IMR-90 (cell line): ENCODE measurements at regions not wholly inside any gene's neighbourhood (a gene's known extent, or its start where the extent isn't known, plus 50 kb on each side); places are given as distances from the start of the nearest gene placed in this dataset.

ENCODE experiments used
- ATAC-seq: fragments of 200-7000 bp; cut with Tn5 transposase; 2 replicates; pipeline ENCODE4 v1.9.1; 2020; ENCODE audit warnings: low read depth, mild to moderate bottlenecking, moderate library complexity
- BruUV-seq: library from RNA; stranded (reverse); fragments of 400-500 nt; replicated peaks from 2 replicates; lab custom pipeline; 2021; lab: Mats Ljungman, UMichigan
- CTCF ChIA-PET: fragments of 300-600 bp; formaldehyde crosslinking; extraction: SDS; loops from one replicate; lab custom pipeline; 2021; ENCODE audit warnings: antibody characterized with exemption; lab: Yijun Ruan, JAX
- POLR2A ChIA-PET: fragments of 300-600 bp; sonication (Branson Sonifier 250); formaldehyde crosslinking; loops from one replicate; lab custom pipeline; 2022; ENCODE audit warnings: antibody characterized with exemption; ENCODE audit not compliant: unreplicated experiment; lab: Charles Lee
- DNase-seq: peaks from one replicate; pipeline ENCODE4 v3.0.0; 2013
- H2AFZ ChIP-seq: replicated peaks from 2 replicates; pipeline ENCODE3; 2013; ENCODE audit warnings: low read length, mild to moderate bottlenecking; ENCODE audit not compliant: poor library complexity
- H2AK5ac ChIP-seq: 2 replicates; pipeline ENCODE4 v1.6.1; 2013; ENCODE audit warnings: low read depth, low read length, inconsistent platforms
- H2AK9ac ChIP-seq: replicated peaks from 2 replicates; pipeline ENCODE3; 2013; ENCODE audit warnings: mild to moderate bottlenecking, low read depth, low read length, moderate library complexity; ENCODE audit not compliant: poor library complexity
- H2BK120ac ChIP-seq: 2 replicates; pipeline ENCODE4 v1.6.1; 2013; ENCODE audit warnings: low read depth, low read length, inconsistent platforms
- H2BK15ac ChIP-seq: 3 replicates; pipeline ENCODE4 v1.6.1; 2013; ENCODE audit warnings: low read depth, low read length, inconsistent platforms
- H2BK20ac ChIP-seq: 2 replicates; pipeline ENCODE4 v1.6.1; 2013; ENCODE audit warnings: low read depth, mild to moderate bottlenecking, inconsistent platforms, low read length, moderate library complexity
- H2BK5ac ChIP-seq: 2 replicates; pipeline ENCODE4 v1.6.1; 2013; ENCODE audit warnings: mild to moderate bottlenecking, low read depth, low read length, inconsistent platforms; ENCODE audit not compliant: poor library complexity, severe bottlenecking
- H3K14ac ChIP-seq: replicated peaks from 2 replicates; pipeline ENCODE4 v1.6.1; 2013; ENCODE audit warnings: low read depth, low read length, inconsistent platforms
- H3K18ac ChIP-seq: 2 replicates; pipeline ENCODE4 v1.6.1; 2013; ENCODE audit warnings: low read depth, low read length, control low read depth
- H3K23ac ChIP-seq: 2 replicates; pipeline ENCODE4 v1.6.1; 2013; ENCODE audit warnings: low read depth, low read length, inconsistent platforms
- H3K27ac ChIP-seq: 2 replicates; pipeline ENCODE4 v1.5.1; 2013; ENCODE audit warnings: mild to moderate bottlenecking, control low read depth, low read length; ENCODE audit not compliant: insufficient read depth
- H3K27me3 ChIP-seq: 2 replicates; pipeline ENCODE4 v1.6.1; 2013; ENCODE audit warnings: low read length; ENCODE audit not compliant: control insufficient read depth, insufficient read depth
- H3K36me3 ChIP-seq: 2 replicates; pipeline ENCODE4 v1.6.1; 2013; ENCODE audit warnings: low read length, mixed read lengths; ENCODE audit not compliant: control insufficient read depth, insufficient read depth
- H3K4ac ChIP-seq: 2 replicates; pipeline ENCODE4 v1.6.1; 2013; ENCODE audit warnings: low read depth, low read length, inconsistent platforms
- H3K4me1 ChIP-seq: 2 replicates; pipeline ENCODE4 v1.6.1; 2013; ENCODE audit warnings: low read length, mixed read lengths; ENCODE audit not compliant: control insufficient read depth, insufficient read depth
- H3K4me2 ChIP-seq: 2 replicates; pipeline ENCODE4 v1.6.1; 2013; ENCODE audit warnings: low read depth, mild to moderate bottlenecking, control low read depth, low read length, moderate library complexity
- H3K4me3 ChIP-seq: 2 replicates; pipeline ENCODE4 v1.5.1; 2013; ENCODE audit warnings: low read depth, mild to moderate bottlenecking, control low read depth, low read length, moderate library complexity; ENCODE audit not compliant: insufficient read depth
- H3K56ac ChIP-seq: 2 replicates; pipeline ENCODE4 v1.6.1; 2013; ENCODE audit warnings: low read length, inconsistent platforms; ENCODE audit not compliant: insufficient read depth; ENCODE audit errors: extremely low read depth
- H3K79me1 ChIP-seq, 2 experiments: 2 replicates each; pipeline ENCODE4 v1.6.1; 2013; ENCODE audit warnings: low read length in 2 of 2, inconsistent platforms in 1 of 2, low read depth in 1 of 2
- H3K9ac ChIP-seq: 2 replicates; pipeline ENCODE4 v1.6.1; 2013; ENCODE audit warnings: low read depth, low read length, control low read depth
- H3K9me1 ChIP-seq: 2 replicates; pipeline ENCODE4 v1.6.1; 2013; ENCODE audit warnings: low read length, inconsistent platforms; ENCODE audit not compliant: insufficient read depth
- H3K9me3 ChIP-seq: 2 replicates; pipeline ENCODE4 v1.6.1; 2013; ENCODE audit warnings: low read length; ENCODE audit not compliant: control insufficient read depth, insufficient read depth
- H4K20me1 ChIP-seq: 2 replicates; pipeline ENCODE4 v1.6.1; 2013; ENCODE audit warnings: low read length, inconsistent platforms; ENCODE audit not compliant: insufficient read depth
- H4K5ac ChIP-seq: 2 replicates; pipeline ENCODE4 v1.6.1; 2013; ENCODE audit warnings: mild to moderate bottlenecking, low read depth, low read length, control low read depth
- H4K8ac ChIP-seq, 2 experiments: 2 replicates each; pipeline ENCODE4 v1.6.1; 2013; ENCODE audit warnings: low read depth in 2 of 2, low read length in 2 of 2, control low read depth in 1 of 2, inconsistent platforms in 1 of 2
- H4K91ac ChIP-seq: 2 replicates; pipeline ENCODE4 v1.6.1; 2013; ENCODE audit warnings: low read depth, low read length, inconsistent platforms; ENCODE audit not compliant: insufficient read depth
- BHLHE40 ChIP-seq: fragments of 150-350 bp; IDR thresholded peaks from 2 replicates; pipeline ENCODE4 v1.6.1; 2016; ENCODE audit warnings: mild to moderate bottlenecking, low read depth, low read length
- CEBPB ChIP-seq: IDR thresholded peaks from 2 replicates; pipeline ENCODE4 v1.6.1; 2012; ENCODE audit warnings: low read depth, low read length, improper control_type of control experiment
- CHD1 ChIP-seq: IDR thresholded peaks from 2 replicates; pipeline ENCODE4 v1.6.1; 2012; ENCODE audit warnings: low read depth, low read length, improper control_type of control experiment
- FOS ChIP-seq: fragments of 150-350 bp; IDR thresholded peaks from 2 replicates; pipeline ENCODE4 v1.6.1; 2016; ENCODE audit warnings: low read depth, low read length
- MAFK ChIP-seq: IDR thresholded peaks from 2 replicates; pipeline ENCODE4 v1.6.1; 2012; ENCODE audit warnings: low read depth, low read length, improper control_type of control experiment
- MAZ ChIP-seq: IDR thresholded peaks from 2 replicates; pipeline ENCODE4 v1.6.1; 2012; ENCODE audit warnings: low read depth, mild to moderate bottlenecking, low read length, improper control_type of control experiment, moderate library complexity, borderline replicate concordance
- MXI1 ChIP-seq: IDR thresholded peaks from 2 replicates; pipeline ENCODE4 v1.6.1; 2012; ENCODE audit warnings: low read depth, mild to moderate bottlenecking, low read length, moderate library complexity, borderline replicate concordance
- NFE2L2 ChIP-seq: fragments of 150-350 bp; IDR thresholded peaks from 2 replicates; pipeline ENCODE4 v1.6.1; 2016; ENCODE audit warnings: low read depth, mild to moderate bottlenecking, low read length
- POLR2A ChIP-seq: IDR thresholded peaks from 2 replicates; pipeline ENCODE4 v1.6.1; 2012; ENCODE audit warnings: mild to moderate bottlenecking, low read depth, low read length
- RAD21 ChIP-seq: IDR thresholded peaks from 2 replicates; pipeline ENCODE4 v1.6.1; 2012; ENCODE audit warnings: low read length, improper control_type of control experiment
- RCOR1 ChIP-seq: IDR thresholded peaks from 2 replicates; pipeline ENCODE4 v1.6.1; 2012; ENCODE audit warnings: mild to moderate bottlenecking, low read length, improper control_type of control experiment; ENCODE audit not compliant: insufficient replicate concordance
- RFX5 ChIP-seq: IDR thresholded peaks from 2 replicates; pipeline ENCODE4 v1.8.0; 2012; ENCODE audit warnings: low read depth, mild to moderate bottlenecking, low read length, moderate library complexity
- SMC3 ChIP-seq: fragments of 150-350 bp; IDR thresholded peaks from 2 replicates; pipeline ENCODE4 v1.6.1; 2016; ENCODE audit warnings: low read depth, mild to moderate bottlenecking, antibody characterized with exemption, low read length, moderate library complexity
- WGBS, 2 experiments: methylation state at CpG; one replicate each; pipeline versions ENCODE4 v1.1.5 to v1.1.7; 2013; ENCODE audit warnings: missing lambda C conversion rate in 2 of 2; ENCODE audit not compliant: insufficient read length in 1 of 2; ENCODE audit errors: extremely low coverage in 2 of 2; 5-methylcytosine and 5-hydroxymethylcytosine counted together
- dilution Hi-C: fragments of 300-500 bp; cut with HindIII; formaldehyde crosslinking; loops from one replicate; pipeline ENCODE4 v1.14.3; 2018; ENCODE audit warnings: low sequenced_read_pairs; ENCODE audit not compliant: unreplicated experiment
- in situ Hi-C: fragments of 300-500 bp; cut with MboI; formaldehyde crosslinking; loops from 3 replicates; pipeline ENCODE4 v1.14.3; 2019; ENCODE audit warnings: low sequenced_read_pairs, inconsistent platforms, mixed read lengths
- intact Hi-C: fragments of 100-400 bp; cut with micrococcal nuclease; formaldehyde crosslinking; loops from 2 replicates; pipeline ENCODE4 v1.10.0; 2022
- TF ChIP-seq, protein P1 (sequence below): fragments of 150-350 bp; IDR thresholded peaks from 2 replicates; pipeline ENCODE4 v1.6.1; 2017; ENCODE audit warnings: mild to moderate bottlenecking, antibody characterized with exemption, low read length, low read depth
- TF ChIP-seq, protein P2 (sequence below): conservative IDR thresholded peaks from 2 replicates; pipeline ENCODE4 v1.5.1; 2012; ENCODE audit warnings: mild to moderate bottlenecking, low read depth, low read length, improper control_type of control experiment
- TF ChIP-seq, protein P3 (sequence below): fragments of 150-350 bp; IDR thresholded peaks from 2 replicates; pipeline ENCODE4 v1.6.1; 2016; ENCODE audit warnings: low read depth, mild to moderate bottlenecking, low read length, moderate library complexity, borderline replicate concordance

DNA sequence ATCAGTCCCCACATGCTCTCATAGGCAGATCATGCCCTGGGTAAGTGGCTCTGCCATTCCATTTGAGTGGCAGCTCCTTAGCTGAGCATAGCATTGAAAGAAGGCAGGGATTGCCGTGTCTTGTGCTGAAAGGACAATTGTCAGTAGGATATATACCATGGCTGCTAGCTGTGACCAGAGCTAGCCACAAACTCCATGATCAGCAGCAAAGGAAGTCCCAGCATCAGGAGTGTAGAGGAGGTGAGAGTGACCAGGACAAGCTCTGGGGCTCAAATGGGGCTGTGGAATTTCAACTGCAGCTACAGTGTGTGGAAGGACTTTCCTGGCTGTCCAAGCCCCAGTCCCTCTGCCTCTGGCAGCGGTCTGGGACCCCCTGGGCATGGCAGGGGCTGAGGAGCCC is 54.4 kb upstream of the LGALSL start:
- dilution Hi-C loops (no loop called here), intact Hi-C loops (no loop called here), in situ Hi-C loops (no loop called here)
- TF ChIP-seq POLR2A (no peak), MXI1 (no peak), CHD1 (no peak), MAFK (no peak), FOS (no peak), MAZ (no peak), RFX5 (no peak), RAD21 (no peak), SMC3 (no peak), NFE2L2 (no peak), RCOR1 (no peak), BHLHE40 (no peak), CEBPB (no peak)
- TF ChIP-seq, protein P1, sequence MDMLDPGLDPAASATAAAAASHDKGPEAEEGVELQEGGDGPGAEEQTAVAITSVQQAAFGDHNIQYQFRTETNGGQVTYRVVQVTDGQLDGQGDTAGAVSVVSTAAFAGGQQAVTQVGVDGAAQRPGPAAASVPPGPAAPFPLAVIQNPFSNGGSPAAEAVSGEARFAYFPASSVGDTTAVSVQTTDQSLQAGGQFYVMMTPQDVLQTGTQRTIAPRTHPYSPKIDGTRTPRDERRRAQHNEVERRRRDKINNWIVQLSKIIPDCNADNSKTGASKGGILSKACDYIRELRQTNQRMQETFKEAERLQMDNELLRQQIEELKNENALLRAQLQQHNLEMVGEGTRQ, result no peak
- TF ChIP-seq, protein P2, sequence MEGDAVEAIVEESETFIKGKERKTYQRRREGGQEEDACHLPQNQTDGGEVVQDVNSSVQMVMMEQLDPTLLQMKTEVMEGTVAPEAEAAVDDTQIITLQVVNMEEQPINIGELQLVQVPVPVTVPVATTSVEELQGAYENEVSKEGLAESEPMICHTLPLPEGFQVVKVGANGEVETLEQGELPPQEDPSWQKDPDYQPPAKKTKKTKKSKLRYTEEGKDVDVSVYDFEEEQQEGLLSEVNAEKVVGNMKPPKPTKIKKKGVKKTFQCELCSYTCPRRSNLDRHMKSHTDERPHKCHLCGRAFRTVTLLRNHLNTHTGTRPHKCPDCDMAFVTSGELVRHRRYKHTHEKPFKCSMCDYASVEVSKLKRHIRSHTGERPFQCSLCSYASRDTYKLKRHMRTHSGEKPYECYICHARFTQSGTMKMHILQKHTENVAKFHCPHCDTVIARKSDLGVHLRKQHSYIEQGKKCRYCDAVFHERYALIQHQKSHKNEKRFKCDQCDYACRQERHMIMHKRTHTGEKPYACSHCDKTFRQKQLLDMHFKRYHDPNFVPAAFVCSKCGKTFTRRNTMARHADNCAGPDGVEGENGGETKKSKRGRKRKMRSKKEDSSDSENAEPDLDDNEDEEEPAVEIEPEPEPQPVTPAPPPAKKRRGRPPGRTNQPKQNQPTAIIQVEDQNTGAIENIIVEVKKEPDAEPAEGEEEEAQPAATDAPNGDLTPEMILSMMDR, result no peak
- TF ChIP-seq, protein P3, sequence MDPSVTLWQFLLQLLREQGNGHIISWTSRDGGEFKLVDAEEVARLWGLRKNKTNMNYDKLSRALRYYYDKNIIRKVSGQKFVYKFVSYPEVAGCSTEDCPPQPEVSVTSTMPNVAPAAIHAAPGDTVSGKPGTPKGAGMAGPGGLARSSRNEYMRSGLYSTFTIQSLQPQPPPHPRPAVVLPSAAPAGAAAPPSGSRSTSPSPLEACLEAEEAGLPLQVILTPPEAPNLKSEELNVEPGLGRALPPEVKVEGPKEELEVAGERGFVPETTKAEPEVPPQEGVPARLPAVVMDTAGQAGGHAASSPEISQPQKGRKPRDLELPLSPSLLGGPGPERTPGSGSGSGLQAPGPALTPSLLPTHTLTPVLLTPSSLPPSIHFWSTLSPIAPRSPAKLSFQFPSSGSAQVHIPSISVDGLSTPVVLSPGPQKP, result no peak
- H4K91ac ChIP-seq, result no peak overlapping the region
- H3K9me1 ChIP-seq, result no peaks in the 10 kb centered on the region
- no peak overlapping the region for H3K4me2 ChIP-seq
- no peak overlapping the region for H2BK5ac ChIP-seq
- no peaks in the 10 kb centered on the region for H3K79me1 ChIP-seq
- ChIA-PET CTCF (interaction anchor here (1.2 kb wide), 1 partner anchor 69 kb away, joined by 3 read pairs; no protein-coding TSS in a partner anchor), POLR2A (no interaction called here)
- H3K56ac ChIP-seq, result no peak overlapping the region
- H4K8ac ChIP-seq, result no peak overlapping the region
- H2AFZ ChIP-seq, result peak overlapping the region; percentile 10
- H3K4me3 ChIP-seq, result no peak overlapping the region
- no peak overlapping the region for H2BK120ac ChIP-seq
- H3K9me3 ChIP-seq, result no peaks in the 10 kb centered on the region
- H3K27me3 ChIP-seq, result peaks cover 9% of the 10 kb centered on the region
- no peak overlapping the region for H3K23ac ChIP-seq
- ATAC-seq (no peak), DNase-seq (no peak)
- H3K36me3 ChIP-seq, result no peaks in the 10 kb centered on the region
- WGBS, 2 experiments, result no CpG with 5 or more reads among the region's 2 CpGs
- H3K4ac ChIP-seq, result no peak overlapping the region
- no peak overlapping the region for H2BK15ac ChIP-seq
- H2BK20ac ChIP-seq, result no peak overlapping the region
- H3K9ac ChIP-seq, result no peak overlapping the region
- no peaks in the 10 kb centered on the region for H4K20me1 ChIP-seq
- H3K18ac ChIP-seq, result no peak overlapping the region
- no peak overlapping the region for H2AK9ac ChIP-seq
- BruUV-seq, result no TSS peak
- H3K27ac ChIP-seq, result no peak overlapping the region
- H3K14ac ChIP-seq, result no peak overlapping the region; the same call in 1 of the 2 replicates
- H2AK5ac ChIP-seq, result no peak overlapping the region
- H4K5ac ChIP-seq, result no peak overlapping the region
- H3K4me1 ChIP-seq, result peaks cover 10% of the 10 kb centered on the region; the same call in 1 of the 2 replicates
